ENCODE measurements at regions not wholly inside any gene's neighbourhood (a gene's known extent, or its start where the extent isn't known, plus 50 kb on each side); places are given as distances from the start of the nearest gene placed in this dataset.
A peak's percentile ranks its signal among the peaks of the same experiment; 100 is the strongest.

DNA sequence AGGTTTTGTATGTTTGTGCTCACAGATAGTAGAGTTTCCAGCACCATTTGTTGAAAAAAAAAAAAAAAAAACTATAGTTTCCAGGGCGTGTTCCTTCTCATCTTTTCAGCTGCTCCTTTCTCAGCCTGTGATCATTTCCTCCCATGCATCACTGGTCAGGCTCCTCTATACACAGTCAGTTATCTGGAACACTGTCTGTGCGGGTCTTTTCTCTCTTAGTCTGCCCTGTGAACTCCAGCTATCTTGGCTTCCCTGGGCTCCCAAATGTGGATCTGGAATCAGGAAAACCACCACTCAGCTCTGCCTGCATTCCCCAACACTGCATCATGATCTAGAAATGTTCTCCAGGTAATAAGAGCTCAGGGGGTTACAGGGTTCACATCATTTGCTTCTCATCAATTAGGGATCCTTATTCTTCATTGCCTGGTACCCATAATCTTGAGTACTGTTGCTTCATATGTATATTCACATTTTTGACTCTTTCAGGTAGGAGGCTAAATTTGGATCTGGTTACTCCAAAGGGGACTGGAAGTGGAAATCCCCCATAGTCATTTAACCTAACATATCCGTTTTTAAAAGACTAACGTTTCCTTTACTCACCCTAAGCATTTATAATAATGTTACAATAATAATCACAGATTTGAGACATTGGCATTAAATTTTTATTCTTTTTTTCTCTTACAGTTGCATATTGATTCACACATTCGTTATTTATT is 221.8 kb upstream of the KLF3 start:
- no peak for ATAC-seq
- H3K27me3 Mint-ChIP-seq, result peaks cover 0 to 2% of the 10 kb centered on the region in 2 donors
- H3K4me3 Mint-ChIP-seq, result no peak overlapping the region
- H3K4me1 Mint-ChIP-seq (ENCODE audit: low read depth in 2 of 2), result peaks cover 4 to 5% of the 10 kb centered on the region in 2 donors
- DNase-seq (ENCODE audit: low spot score), result no peak
- peaks cover 37% of the 10 kb centered on the region for H3K36me3 Mint-ChIP-seq
- peaks cover 7% of the 10 kb centered on the region for H3K9me3 Mint-ChIP-seq
- H3K27ac Mint-ChIP-seq, result no peak overlapping the region

DNA sequence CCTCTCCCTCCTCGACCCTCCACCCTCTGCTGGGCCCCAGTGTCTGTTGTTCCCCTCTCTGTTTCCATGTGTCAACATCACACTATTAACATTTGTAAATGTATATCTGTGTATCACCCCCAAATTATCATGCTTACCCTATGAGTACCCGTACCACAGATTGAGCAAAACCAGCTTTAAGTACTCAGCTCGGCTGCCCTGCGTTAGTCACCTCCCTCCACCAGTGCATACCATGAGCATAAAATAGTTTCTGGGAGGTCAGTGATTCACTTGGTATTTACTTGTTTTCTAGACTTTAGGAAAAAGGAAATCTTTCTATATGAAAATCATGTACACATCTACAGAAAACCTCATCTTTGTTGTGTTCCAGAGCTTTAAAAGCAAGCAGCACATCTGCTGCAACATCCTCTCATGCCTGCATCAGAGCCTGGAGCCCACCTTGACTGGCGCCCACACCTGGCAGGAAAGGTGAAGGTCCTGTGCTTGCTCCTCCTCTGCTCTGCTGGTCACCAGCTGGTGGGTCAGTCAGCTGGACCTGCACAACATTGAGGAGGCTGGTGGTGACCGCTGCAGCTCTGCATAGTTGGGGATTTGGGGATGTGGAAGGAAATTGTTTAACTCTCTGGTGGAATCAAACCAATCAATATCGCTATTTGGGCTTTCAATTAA is 214.4 kb upstream of the KLF3 start:
- no peaks in the 10 kb centered on the region for H3K27me3 Mint-ChIP-seq
- peaks cover 54% of the 10 kb centered on the region for H3K36me3 Mint-ChIP-seq
- no peak for DNase-seq (ENCODE audit: low spot score)
- H3K4me1 Mint-ChIP-seq (ENCODE audit: low read depth in 2 of 2), result peaks cover 35 to 37% of the 10 kb centered on the region in 2 donors
- no peak for ATAC-seq
- peak overlapping the region in 1 of 2 donors; percentile 70 for H3K27ac Mint-ChIP-seq
- H3K9me3 Mint-ChIP-seq, result peaks cover 4% of the 10 kb centered on the region
- no peak overlapping the region for H3K4me3 Mint-ChIP-seq

DNA sequence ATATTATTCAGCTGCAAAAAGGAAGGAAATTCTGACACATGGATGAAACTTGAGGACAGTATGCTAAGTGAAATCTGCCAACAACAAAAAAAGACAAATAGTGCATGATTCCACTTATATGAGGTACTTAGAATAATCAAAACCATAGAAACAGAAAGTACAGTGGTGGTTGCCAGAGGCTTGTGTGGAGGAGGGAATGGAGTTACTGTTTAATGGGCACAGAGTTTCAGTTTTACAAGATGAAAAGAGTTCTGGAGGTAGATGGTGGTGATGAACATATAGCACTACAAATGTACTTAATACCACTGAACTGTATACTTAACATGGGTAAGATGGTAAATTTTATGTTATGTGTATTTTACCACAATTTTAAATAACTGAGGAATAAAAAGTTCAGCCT is 212.0 kb upstream of the KLF3 start:
- peaks cover 53 to 55% of the 10 kb centered on the region in 2 donors for H3K4me1 Mint-ChIP-seq (ENCODE audit: low read depth in 2 of 2)
- ATAC-seq (peak; percentile 41 to 49), DNase-seq (ENCODE audit: low spot score) (no peak)
- H3K27ac Mint-ChIP-seq, result peak overlapping the region; percentile 93
- peaks cover 40% of the 10 kb centered on the region for H3K36me3 Mint-ChIP-seq
- peak overlapping the region; percentile 73 for H3K4me3 Mint-ChIP-seq
- peaks cover 4% of the 10 kb centered on the region for H3K9me3 Mint-ChIP-seq
- no peaks in the 10 kb centered on the region for H3K27me3 Mint-ChIP-seq

DNA sequence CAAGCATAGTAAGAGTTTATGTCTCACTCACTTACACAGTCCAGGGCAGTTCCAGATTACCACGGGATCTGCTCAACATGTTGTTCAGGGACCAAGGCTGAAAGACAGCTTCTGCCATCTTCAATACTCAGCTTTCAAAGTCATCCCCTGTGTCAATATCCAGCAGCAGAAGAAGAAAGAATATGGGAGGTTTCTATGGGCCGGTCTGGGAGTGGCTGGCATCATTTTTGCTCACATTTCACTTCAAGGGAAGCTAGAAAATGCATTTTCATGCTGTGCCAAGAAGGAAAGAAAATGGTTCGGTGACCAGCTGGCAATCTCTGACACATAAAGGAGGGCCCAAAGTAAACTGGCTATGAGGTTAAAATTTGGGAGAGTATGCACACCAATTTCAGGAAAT is 211.5 kb upstream of the KLF3 start:
- Mint-ChIP-seq H3K36me3 (peaks cover 40% of the 10 kb centered on the region), H3K9me3 (peaks cover 4% of the 10 kb centered on the region), H3K4me1 (ENCODE audit: low read depth in 2 of 2) (peaks cover 58 to 60% of the 10 kb centered on the region in 2 donors), H3K27ac (peak overlapping the region; percentile 93), H3K27me3 (no peaks in the 10 kb centered on the region), H3K4me3 (peak overlapping the region; percentile 73)
- ATAC-seq (no peak), DNase-seq (ENCODE audit: low spot score) (no peak)

DNA sequence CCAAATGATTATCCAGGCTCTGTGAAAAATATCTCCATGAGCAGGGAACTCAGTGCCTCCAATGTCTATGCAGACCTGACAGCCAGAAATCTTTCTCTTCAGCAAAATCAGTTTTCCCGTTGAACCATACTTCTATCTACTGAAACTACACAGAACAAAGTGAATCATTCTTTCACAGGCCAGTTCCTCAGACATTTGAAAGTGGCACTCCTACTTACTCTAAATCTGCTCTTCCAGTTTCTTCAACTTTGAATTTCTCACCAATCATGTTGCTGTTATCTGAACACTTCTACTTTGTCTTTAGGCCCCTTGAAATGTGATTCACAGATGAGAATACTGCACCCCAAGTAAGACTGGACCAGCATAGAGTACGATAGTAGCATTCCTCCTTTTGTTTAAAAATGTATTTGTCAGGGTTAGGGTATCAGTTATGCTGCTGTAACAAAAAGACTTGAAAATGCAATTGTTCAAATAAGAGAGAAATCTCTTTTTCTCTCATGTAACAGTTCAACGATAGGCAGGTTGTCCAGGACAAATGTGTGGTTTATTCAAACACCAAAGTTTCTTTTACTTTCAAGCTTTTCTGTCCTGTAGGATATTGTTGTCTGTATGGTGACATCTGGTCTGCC is 210.6 kb upstream of the KLF3 start:
- peak overlapping the region; percentile 81 for H3K4me3 Mint-ChIP-seq
- peaks cover 4% of the 10 kb centered on the region for H3K9me3 Mint-ChIP-seq
- H3K4me1 Mint-ChIP-seq (ENCODE audit: low read depth in 2 of 2), result peaks cover 61 to 63% of the 10 kb centered on the region in 2 donors
- peak overlapping the region; percentile 93 for H3K27ac Mint-ChIP-seq
- ATAC-seq (no peak), DNase-seq (ENCODE audit: low spot score) (no peak)
- H3K36me3 Mint-ChIP-seq, result peaks cover 37% of the 10 kb centered on the region
- H3K27me3 Mint-ChIP-seq, result no peaks in the 10 kb centered on the region

DNA sequence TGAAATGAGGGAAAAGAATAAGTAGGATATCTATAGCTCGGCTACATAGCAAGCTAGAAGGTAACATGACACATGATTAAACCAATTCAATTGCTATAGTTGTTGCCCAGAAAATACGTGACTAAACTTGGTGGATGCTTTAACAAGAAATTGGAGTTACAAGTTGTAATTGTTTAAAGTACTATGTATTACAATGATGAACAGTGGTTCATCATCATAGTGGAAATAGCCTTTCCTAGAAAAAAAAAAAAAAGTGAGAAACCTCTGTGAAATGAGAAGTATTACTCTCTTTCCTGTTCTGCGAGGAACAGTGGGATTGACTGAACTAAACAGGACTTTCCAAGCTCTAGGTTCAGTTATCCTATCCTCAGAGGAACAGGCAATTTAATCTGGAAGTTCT is 209.7 kb upstream of the KLF3 start:
- Mint-ChIP-seq H3K36me3 (peaks cover 37% of the 10 kb centered on the region), H3K27me3 (no peaks in the 10 kb centered on the region), H3K4me3 (peak overlapping the region; percentile 81), H3K9me3 (peaks cover 4% of the 10 kb centered on the region), H3K27ac (peak overlapping the region; percentile 93), H3K4me1 (ENCODE audit: low read depth in 2 of 2) (peaks cover 61 to 65% of the 10 kb centered on the region in 2 donors)
- DNase-seq (ENCODE audit: low spot score), result no peak
- peak; percentile 57 to 66 for ATAC-seq

DNA sequence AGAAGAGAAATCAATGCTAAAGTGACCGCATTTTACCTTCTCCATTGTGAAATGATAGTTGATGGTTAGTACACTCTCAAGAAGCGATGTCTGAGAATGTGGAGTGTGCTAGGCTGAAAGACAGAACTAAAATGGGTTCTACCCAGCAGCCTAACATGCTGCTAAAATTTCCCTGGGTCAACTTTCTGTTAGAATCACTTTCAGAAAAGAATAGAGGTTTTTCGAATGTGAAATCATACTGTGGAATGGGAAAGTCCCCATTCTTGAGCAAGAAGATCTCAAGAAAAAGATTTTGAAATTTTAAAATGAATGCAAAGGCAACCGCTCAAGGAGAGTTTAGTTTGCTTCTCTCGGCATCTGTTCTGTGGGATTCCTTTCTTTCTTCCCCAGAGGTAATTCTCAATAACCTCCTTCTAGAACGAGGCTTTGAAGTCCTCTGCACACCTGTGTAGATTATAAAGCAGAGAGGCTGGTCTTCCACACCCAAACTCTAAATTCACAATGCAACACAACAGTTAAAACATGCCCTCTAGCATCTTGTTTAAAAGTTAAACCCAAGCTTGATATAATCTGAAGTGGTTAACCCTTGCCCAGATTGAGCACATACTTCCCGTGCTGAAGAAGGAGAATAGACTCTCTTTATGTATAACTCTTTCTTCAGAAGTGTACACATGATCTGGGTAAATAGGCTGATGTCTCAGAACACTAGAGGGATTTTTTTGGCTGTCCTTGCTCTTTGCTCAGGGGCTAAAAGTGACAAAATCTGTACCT is 208.7 kb upstream of the KLF3 start:
- Mint-ChIP-seq H3K36me3 (peaks cover 32% of the 10 kb centered on the region), H3K27ac (peak overlapping the region; percentile 93), H3K27me3 (no peaks in the 10 kb centered on the region), H3K4me1 (ENCODE audit: low read depth in 2 of 2) (peaks cover 61 to 62% of the 10 kb centered on the region in 2 donors), H3K9me3 (peaks cover 4% of the 10 kb centered on the region), H3K4me3 (peak overlapping the region; percentile 81)
- peak; percentile 87 to 91 for ATAC-seq
- DNase-seq (ENCODE audit: low spot score), result no peak

DNA sequence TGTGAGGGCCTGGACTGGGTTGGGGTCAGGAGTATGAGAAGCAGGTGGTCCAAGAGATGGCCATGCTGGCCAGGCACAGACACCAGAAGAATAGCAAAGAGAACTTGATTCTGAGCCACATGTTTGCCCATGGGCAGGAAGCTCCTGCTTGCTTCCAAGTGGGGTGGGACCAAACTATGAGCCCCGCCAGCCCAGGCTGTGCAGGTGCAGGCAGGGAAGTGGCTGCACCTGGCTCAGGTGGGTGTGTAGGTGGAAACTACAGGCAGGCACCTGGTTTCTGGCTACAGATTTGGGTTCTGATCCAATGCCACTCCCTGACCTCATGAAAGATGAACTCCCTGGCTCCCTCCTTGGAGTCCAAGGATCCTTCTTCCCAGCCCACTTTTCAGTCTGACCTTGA is 207.9 kb upstream of the KLF3 start:
- no peaks in the 10 kb centered on the region for H3K27me3 Mint-ChIP-seq
- peaks cover 4% of the 10 kb centered on the region for H3K9me3 Mint-ChIP-seq
- H3K4me1 Mint-ChIP-seq (ENCODE audit: low read depth in 2 of 2), result peaks cover 60% of the 10 kb centered on the region in 2 donors
- DNase-seq (ENCODE audit: low spot score) (no peak), ATAC-seq (no peak)
- peaks cover 30% of the 10 kb centered on the region for H3K36me3 Mint-ChIP-seq
- peak overlapping the region; percentile 81 for H3K4me3 Mint-ChIP-seq
- H3K27ac Mint-ChIP-seq, result peak overlapping the region; percentile 93

DNA sequence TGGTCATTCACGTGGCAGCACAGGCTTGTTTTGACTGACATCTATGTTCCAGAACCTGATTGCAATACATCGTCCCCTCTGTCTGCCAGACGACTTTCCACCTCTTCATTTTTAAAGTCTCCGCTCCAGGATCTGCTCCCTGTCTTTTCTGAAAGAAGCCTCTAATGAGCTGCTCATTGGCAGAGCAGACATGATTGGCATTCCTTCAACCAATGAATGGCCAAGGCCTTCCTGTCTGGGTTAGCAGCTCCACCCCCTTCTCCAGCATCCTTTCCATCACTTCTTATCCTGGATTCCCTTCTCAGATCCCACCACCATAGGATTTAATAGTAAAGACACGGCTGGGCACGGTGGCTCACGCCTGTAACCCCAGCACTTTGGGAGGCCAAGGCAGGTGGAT is 202.7 kb upstream of the KLF3 start:
- H3K27me3 Mint-ChIP-seq, result no peaks in the 10 kb centered on the region
- ATAC-seq, result no peak

DNA sequence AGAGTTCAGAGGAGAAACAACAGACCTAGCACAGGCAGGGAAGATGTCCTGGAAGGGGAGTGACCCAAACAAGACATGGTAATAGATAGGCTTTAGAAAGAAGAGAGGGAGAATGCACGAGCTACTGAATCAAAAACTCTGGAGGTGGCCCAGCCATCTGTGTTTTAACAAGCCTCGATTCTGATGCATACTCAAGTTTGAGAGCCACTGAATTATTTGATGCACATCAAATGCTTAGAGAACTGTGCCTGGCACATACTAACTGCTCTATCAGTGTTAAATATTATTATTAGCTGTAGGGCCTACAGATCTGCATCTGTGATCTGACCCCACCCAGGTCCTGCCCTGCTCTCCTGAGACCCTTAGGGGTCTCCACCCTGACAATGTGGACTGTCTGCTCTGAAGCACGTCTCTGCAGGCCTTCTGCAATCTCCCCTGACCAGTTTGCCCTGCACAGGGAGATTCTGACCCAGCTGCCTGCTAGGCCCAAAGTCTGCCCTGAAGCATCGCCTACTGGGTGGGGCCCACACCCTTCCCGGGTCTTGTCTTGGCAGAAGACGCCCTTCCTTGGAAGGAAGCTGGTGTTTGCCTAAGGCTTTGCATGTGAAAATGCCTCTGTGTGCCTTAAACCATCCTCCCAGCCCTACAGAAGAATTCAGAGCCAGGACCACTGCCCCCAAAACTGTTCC is 201.5 kb upstream of the KLF3 start:
- DNase-seq (ENCODE audit: low spot score) (no peak), ATAC-seq (no peak)
- peaks cover 3% of the 10 kb centered on the region for H3K9me3 Mint-ChIP-seq
- H3K4me3 Mint-ChIP-seq, result no peak overlapping the region
- H3K27me3 Mint-ChIP-seq, result no peaks in the 10 kb centered on the region
- H3K4me1 Mint-ChIP-seq (ENCODE audit: low read depth in 2 of 2), result peaks cover 15 to 16% of the 10 kb centered on the region in 2 donors
- peaks cover 13% of the 10 kb centered on the region for H3K36me3 Mint-ChIP-seq
- peak overlapping the region in 1 of 2 donors; percentile 33 for H3K27ac Mint-ChIP-seq

More for the DNA sequence above, 202.7 kb upstream of the KLF3 start:
- Mint-ChIP-seq H3K36me3 (peaks cover 6% of the 10 kb centered on the region), H3K27ac (peak overlapping the region in 1 of 2 donors; percentile 9), H3K4me1 (ENCODE audit: low read depth in 2 of 2) (peaks cover 24 to 26% of the 10 kb centered on the region in 2 donors), H3K4me3 (no peak overlapping the region), H3K9me3 (no peaks in the 10 kb centered on the region)
- DNase-seq (ENCODE audit: low spot score), result no peak

DNA sequence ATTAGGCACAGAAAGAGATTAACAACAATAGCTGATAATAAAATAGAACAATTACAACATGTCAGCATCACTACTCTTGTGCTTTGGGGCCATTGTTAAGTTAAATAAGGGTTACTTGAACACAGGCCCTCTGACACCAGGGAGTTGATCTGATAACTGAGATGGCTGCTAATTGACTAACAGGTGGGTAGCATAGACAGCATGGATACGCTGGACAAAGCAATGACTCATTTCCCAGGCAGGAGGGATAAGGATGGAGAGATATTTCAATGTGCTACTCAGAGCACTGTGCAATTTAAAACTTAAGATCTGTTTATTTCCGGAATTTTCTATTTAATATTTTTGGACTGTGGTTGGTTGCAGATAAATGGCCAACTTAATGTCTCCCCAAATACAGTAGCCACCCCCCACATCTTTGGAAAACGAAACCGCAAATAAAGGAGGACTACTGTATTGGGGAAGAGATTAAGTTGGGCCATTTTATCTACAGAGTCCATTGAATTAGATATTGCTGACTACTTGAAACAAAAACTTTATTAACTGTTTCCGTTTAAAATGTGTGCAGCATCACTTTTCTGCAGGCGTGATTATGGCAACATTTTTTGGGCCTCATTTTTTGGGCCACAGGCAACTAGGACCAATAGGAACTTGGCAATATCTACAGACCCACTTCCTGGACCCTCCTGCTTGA is 200.6 kb upstream of the KLF3 start:
- no peak overlapping the region for H3K4me3 Mint-ChIP-seq
- H3K36me3 Mint-ChIP-seq, result peaks cover 13% of the 10 kb centered on the region
- peaks cover 12 to 13% of the 10 kb centered on the region in 2 donors for H3K4me1 Mint-ChIP-seq (ENCODE audit: low read depth in 2 of 2)
- DNase-seq (ENCODE audit: low spot score), result no peak
- no peaks in the 10 kb centered on the region for H3K27me3 Mint-ChIP-seq
- ATAC-seq, result no peak
- peak overlapping the region in 1 of 2 donors; percentile 33 for H3K27ac Mint-ChIP-seq
- peaks cover 3% of the 10 kb centered on the region for H3K9me3 Mint-ChIP-seq

DNA sequence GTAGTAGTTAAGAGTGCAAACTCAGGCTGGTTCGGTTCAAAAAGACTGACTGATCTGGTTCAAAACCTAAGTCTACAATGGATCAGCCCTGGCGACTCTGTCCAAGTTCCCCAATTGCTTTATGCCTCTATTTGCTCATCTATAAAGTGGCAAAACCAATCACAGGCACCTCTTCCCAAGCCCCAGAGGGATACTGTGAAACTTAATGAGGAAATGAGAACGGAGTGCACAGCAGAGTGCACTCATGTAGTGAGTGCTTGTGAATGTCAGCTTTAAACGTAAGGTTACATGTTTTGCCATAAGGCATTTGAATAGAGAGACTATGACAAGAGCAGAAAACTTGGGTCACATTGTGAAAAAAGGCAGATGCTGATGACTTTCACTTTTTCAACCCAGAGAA is 199.7 kb upstream of the KLF3 start:
- Mint-ChIP-seq H3K27ac (peak overlapping the region in 1 of 2 donors; percentile 83), H3K4me1 (ENCODE audit: low read depth in 2 of 2) (peaks cover 12 to 14% of the 10 kb centered on the region in 2 donors), H3K4me3 (peak overlapping the region; percentile 5), H3K27me3 (no peaks in the 10 kb centered on the region), H3K36me3 (peaks cover 13% of the 10 kb centered on the region), H3K9me3 (peaks cover 3% of the 10 kb centered on the region)
- DNase-seq (ENCODE audit: low spot score) (no peak), ATAC-seq (no peak)
